K562 (cell line): ENCODE measurements at regions not wholly inside any gene's neighbourhood (a gene's known extent, or its start where the extent isn't known, plus 50 kb on each side); places are given as distances from the start of the nearest gene placed in this dataset.

Experiments used
- ATAC-seq: fragments of 200-7000 bp; cut with Tn5 transposase; 3 replicates; pipeline ENCODE4 v1.9.1; 2020; ENCODE audit warnings: moderate library complexity
- BruUV-seq: library from RNA; stranded (reverse); fragments of 400-500 nt; replicated peaks from 2 replicates; lab custom pipeline; 2021; lab: Mats Ljungman, UMichigan
- CTCF ChIA-PET: fragments of 300-600 bp; formaldehyde crosslinking; extraction: SDS; loops from one replicate; lab custom pipeline; 2021; ENCODE audit warnings: low intra/inter-chr PET ratio; lab: Yijun Ruan, JAX
- POLR2A ChIA-PET: fragments of 300-600, 350-650 bp; sonication (Branson Sonifier 250); formaldehyde crosslinking; extraction: SDS; loops from one replicate; lab custom pipeline; 2021; ENCODE audit warnings: antibody characterized with exemption, inconsistent platforms; lab: Yijun Ruan, JAX
- DNase-seq, 4 experiments: peaks; one replicate each; pipeline versions ENCODE4 v3.0.0 to v3.0.0-alpha.2; 2011 to 2018; ENCODE audit warnings: low spot score in 3 of 4, mixed read lengths in 3 of 4; ENCODE audit errors: extremely low read depth in 1 of 4
- FAIRE-seq: peaks from 2 replicates; lab custom pipeline; 2011; peaks lifted over from hg19 to GRCh38; lab: Jason Lieb, UNC
- H2AFZ ChIP-seq: 2 replicates; pipeline ENCODE4 v1.6.0; 2011; ENCODE audit warnings: low read depth, low read length, control low read depth, inconsistent platforms
- H3K27ac ChIP-seq: fragments of 200-600 bp; 3 replicates; pipeline ENCODE4 v1.8.0; 2011; ENCODE audit warnings: low read depth, mild to moderate bottlenecking, control low read depth, inconsistent platforms, low read length, moderate library complexity, mixed read lengths; ENCODE audit errors: extremely low read depth
- H3K27me3 ChIP-seq, 2 experiments: fragments of 300-600 bp in 1 of 2; 2 replicates in 1 of 2; 3 replicates in 1 of 2; pipeline versions ENCODE4 v1.6.0 to v1.8.0; 2011; ENCODE audit warnings: inconsistent platforms in 2 of 2, low read length in 2 of 2, mild to moderate bottlenecking in 1 of 2, mixed read lengths in 1 of 2, moderate library complexity in 1 of 2; ENCODE audit not compliant: control insufficient read depth in 2 of 2, insufficient read depth in 2 of 2
- H3K36me3 ChIP-seq: fragments of 300-600 bp; 3 replicates; pipeline ENCODE4 v1.8.0; 2011; ENCODE audit warnings: mild to moderate bottlenecking, low read length, inconsistent platforms; ENCODE audit not compliant: control insufficient read depth, insufficient read depth
- H3K4me1 ChIP-seq, 2 experiments: fragments of 200-600 bp in 1 of 2; replicated peaks in 1 of 2; 2 replicates in 1 of 2; 3 replicates in 1 of 2; pipeline versions ENCODE4 v1.5.1 to v1.8.0; 2011; ENCODE audit warnings: inconsistent platforms in 2 of 2, low read length in 2 of 2, mild to moderate bottlenecking in 1 of 2, mixed read lengths in 1 of 2, moderate library complexity in 1 of 2; ENCODE audit not compliant: control insufficient read depth in 2 of 2, insufficient read depth in 2 of 2
- H3K4me2 ChIP-seq: 2 replicates; pipeline ENCODE4 v1.6.1; 2011; ENCODE audit warnings: low read length, control low read depth, inconsistent platforms, mixed read lengths; ENCODE audit not compliant: insufficient read depth
- H3K4me3 ChIP-seq: fragments of 200-600 bp; sonication (generic), shearing (Covaris generic); 2 replicates; pipeline ENCODE4 v1.5.1; 2016; ENCODE audit warnings: control low read depth, inconsistent platforms
- H3K79me2 ChIP-seq: fragments of 200-600 bp; 3 replicates; pipeline ENCODE4 v1.8.0; 2011; ENCODE audit warnings: low read length, inconsistent platforms; ENCODE audit not compliant: control insufficient read depth, insufficient read depth
- H3K9ac ChIP-seq, 2 experiments: 2 replicates each; pipeline versions ENCODE4 v1.6.0 to v1.6.1; 2011; ENCODE audit warnings: low read depth in 2 of 2, low read length in 2 of 2, control low read depth in 1 of 2, inconsistent platforms in 1 of 2, mild to moderate bottlenecking in 1 of 2, mixed read lengths in 1 of 2; ENCODE audit not compliant: insufficient read depth in 1 of 2
- H3K9me1 ChIP-seq: one replicate; pipeline ENCODE4 v1.6.0; 2011; ENCODE audit warnings: inconsistent platforms, mild to moderate bottlenecking, low read length, moderate library complexity; ENCODE audit not compliant: control insufficient read depth, insufficient read depth
- H3K9me3 ChIP-seq: replicated peaks from 2 replicates; pipeline ENCODE4 v1.5.1; 2011; ENCODE audit warnings: low read depth, low read length, inconsistent platforms; ENCODE audit not compliant: control insufficient read depth, insufficient read depth
- H4K20me1 ChIP-seq: replicated peaks from 2 replicates; pipeline ENCODE4 v1.6.1; 2011; ENCODE audit warnings: low read length, inconsistent platforms, mixed read lengths; ENCODE audit not compliant: control insufficient read depth, insufficient read depth
- CBX5 ChIP-seq: IDR thresholded peaks from 2 replicates; pipeline ENCODE4 v1.6.1; 2014; ENCODE audit warnings: low read depth, borderline replicate concordance
- KHSRP ChIP-seq: fragments of 450-650 bp; IDR thresholded peaks from 2 replicates; pipeline ENCODE4 v1.6.1; 2017
- NKRF ChIP-seq: fragments of 450-650 bp; IDR thresholded peaks from 2 replicates; pipeline ENCODE4 v1.6.1; 2016; ENCODE audit warnings: borderline replicate concordance
- WGBS: fragments of 100-300 bp; shearing (Covaris generic); methylation state at CpG from one replicate; pipeline ENCODE4 v1.1.6; 2016; ENCODE audit warnings: low coverage, mixed read lengths; ENCODE audit not compliant: insufficient coverage; ENCODE audit errors: missing lambda C conversion rate; 5-methylcytosine and 5-hydroxymethylcytosine counted together
- in situ Hi-C: fragments of 300-500 bp; cut with MboI; formaldehyde crosslinking; loops from 4 replicates; pipeline ENCODE4 v1.15.0; 2018; ENCODE audit warnings: inconsistent platforms, mixed read lengths
- intact Hi-C: fragments of 100-400 bp; cut with micrococcal nuclease; formaldehyde crosslinking; loops from 2 replicates; pipeline ENCODE4 v1.14.2; 2022
- TF ChIP-seq, protein P1 (sequence below): fragments of 250-450 bp; sonication (Bioruptor Pico); IDR thresholded peaks from 2 replicates; pipeline ENCODE4 v1.8.0; 2022; ENCODE audit warnings: inconsistent platforms

DNA sequence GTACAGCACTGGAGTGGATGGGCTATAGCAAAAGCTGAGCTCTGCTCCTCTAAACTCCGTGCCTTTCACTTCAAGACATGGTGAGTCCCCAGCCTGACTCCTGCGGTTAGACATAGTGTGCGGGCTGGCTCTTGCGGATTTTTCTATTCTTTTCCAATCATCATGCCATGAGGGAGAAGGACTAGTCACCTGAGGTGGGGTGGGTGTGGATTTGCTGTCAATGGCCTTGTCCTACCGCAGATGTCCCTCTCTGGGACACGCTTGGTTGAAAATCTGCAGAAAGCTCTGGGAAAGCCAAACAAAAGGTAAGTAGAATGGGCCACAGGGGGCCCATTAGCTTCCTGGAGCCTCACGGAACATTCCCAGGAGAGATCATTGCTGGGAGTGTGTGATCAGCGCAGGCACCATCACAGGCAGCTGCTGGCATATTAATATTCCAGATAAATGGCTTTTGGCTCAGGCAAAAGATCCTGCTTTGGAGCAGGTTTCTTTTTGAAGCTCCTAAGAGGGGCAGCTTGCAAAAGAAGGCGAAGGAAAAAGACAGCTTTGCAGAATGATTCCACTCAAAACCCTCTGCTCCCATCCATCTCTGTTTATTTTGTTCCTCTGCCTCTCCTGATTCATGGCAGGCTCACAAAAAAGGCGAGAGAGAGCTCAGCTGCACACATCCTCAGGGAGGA lies 509.0 kb upstream of the ZMIZ1 start:
- FAIRE-seq (no peak), ATAC-seq (no peak), DNase-seq (no peak)
- H3K4me3 ChIP-seq: no peak overlapping the region
- WGBS: 1% methylated on average over 10 of the region's 10 CpGs
- no peaks in the 10 kb centered on the region for H3K9me1 ChIP-seq
- H3K27me3 ChIP-seq: peaks cover 2 to 27% of the 10 kb centered on the region in 2 experiments; a peak in 2 of 5 replicates
- no peaks in the 10 kb centered on the region for H3K9me3 ChIP-seq
- no peaks in the 10 kb centered on the region; the same call in 1 of the 2 replicates for H4K20me1 ChIP-seq
- H3K27ac ChIP-seq: no peak overlapping the region
- no peak overlapping the region for H3K4me2 ChIP-seq
- no peak overlapping the region for H2AFZ ChIP-seq
- H3K79me2 ChIP-seq: no peaks in the 10 kb centered on the region
- ChIA-PET POLR2A (interaction anchor here (0.9 to 1.6 kb wide), 4 partner anchors 8 to 13 kb away, joined by 3 to 5 read pairs (median 4); no protein-coding TSS in a partner anchor), CTCF (no interaction called here)
- no peaks in the 10 kb centered on the region for H3K4me1 ChIP-seq
- in situ Hi-C loops: no loop called here
- intact Hi-C loops: no loop called here
- no peaks in the 10 kb centered on the region for H3K36me3 ChIP-seq
- no peak overlapping the region for H3K9ac ChIP-seq
- TF ChIP-seq, protein P1, sequence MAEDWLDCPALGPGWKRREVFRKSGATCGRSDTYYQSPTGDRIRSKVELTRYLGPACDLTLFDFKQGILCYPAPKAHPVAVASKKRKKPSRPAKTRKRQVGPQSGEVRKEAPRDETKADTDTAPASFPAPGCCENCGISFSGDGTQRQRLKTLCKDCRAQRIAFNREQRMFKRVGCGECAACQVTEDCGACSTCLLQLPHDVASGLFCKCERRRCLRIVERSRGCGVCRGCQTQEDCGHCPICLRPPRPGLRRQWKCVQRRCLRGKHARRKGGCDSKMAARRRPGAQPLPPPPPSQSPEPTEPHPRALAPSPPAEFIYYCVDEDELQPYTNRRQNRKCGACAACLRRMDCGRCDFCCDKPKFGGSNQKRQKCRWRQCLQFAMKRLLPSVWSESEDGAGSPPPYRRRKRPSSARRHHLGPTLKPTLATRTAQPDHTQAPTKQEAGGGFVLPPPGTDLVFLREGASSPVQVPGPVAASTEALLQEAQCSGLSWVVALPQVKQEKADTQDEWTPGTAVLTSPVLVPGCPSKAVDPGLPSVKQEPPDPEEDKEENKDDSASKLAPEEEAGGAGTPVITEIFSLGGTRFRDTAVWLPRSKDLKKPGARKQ (CRISPR knock-in tag): no peak
- no peak for TF ChIP-seq CBX5
- no peak for TF ChIP-seq NKRF
- TF ChIP-seq KHSRP: no peak
- BruUV-seq: no TSS peak
